Keratinocyte (primary cell): ENCODE measurements at regions not wholly inside any gene's neighbourhood (a gene's known extent, or its start where the extent isn't known, plus 50 kb on each side); places are given as distances from the start of the nearest gene placed in this dataset.

Experiments
- EZH2 ChIP-seq: IDR thresholded peaks from one replicate; pipeline ENCODE4 v1.6.1; 2012; ENCODE audit warnings: inconsistent platforms, mild to moderate bottlenecking, low read length, moderate library complexity
- TF ChIP-seq, protein P1 (sequence below), 3 experiments: IDR thresholded peaks in 1 of 3; conservative IDR thresholded peaks in 1 of 3; optimal IDR thresholded peaks in 1 of 3; 2 replicates in 2 of 3; 3 replicates in 1 of 3; pipeline versions ENCODE3 to v1.5.1; 2011; ENCODE audit warnings: low read length in 3 of 3, mild to moderate bottlenecking in 3 of 3, moderate library complexity in 2 of 3, control low read depth in 1 of 3, inconsistent platforms in 1 of 3; ENCODE audit not compliant: insufficient read depth in 2 of 3; ENCODE audit errors: extremely low read depth in 1 of 3

DNA sequence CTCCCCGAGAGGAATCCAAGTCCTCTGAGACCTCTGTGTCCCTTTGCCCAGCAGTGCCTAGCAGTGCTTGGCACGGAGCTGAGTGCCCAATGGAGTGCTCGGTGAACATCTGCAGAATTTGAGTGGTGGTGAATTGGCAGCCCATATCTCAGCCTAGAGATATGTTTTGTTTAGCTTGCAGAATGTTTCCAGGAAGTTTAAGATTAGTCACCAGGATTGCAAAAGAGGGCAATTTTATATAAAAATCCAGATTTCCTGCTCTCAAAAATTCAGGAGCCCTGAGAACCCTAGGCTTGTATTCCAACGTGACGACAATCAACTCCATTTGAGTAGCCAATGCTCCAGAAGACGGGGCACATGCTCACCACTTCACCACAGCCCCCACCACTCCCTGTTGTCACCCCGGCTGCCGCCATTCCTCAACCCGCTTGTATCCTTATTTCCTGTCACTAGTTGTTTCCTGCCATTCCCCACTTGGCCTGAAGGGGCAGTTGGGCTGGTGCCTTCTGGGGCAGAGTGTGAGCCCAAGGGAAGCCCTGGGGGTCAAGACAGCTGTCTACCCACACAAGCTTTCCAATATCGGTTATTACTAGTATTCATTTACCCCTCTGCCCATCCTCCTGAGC, 116.9 kb downstream of the EFNB1 start:
- TF ChIP-seq, protein P1, sequence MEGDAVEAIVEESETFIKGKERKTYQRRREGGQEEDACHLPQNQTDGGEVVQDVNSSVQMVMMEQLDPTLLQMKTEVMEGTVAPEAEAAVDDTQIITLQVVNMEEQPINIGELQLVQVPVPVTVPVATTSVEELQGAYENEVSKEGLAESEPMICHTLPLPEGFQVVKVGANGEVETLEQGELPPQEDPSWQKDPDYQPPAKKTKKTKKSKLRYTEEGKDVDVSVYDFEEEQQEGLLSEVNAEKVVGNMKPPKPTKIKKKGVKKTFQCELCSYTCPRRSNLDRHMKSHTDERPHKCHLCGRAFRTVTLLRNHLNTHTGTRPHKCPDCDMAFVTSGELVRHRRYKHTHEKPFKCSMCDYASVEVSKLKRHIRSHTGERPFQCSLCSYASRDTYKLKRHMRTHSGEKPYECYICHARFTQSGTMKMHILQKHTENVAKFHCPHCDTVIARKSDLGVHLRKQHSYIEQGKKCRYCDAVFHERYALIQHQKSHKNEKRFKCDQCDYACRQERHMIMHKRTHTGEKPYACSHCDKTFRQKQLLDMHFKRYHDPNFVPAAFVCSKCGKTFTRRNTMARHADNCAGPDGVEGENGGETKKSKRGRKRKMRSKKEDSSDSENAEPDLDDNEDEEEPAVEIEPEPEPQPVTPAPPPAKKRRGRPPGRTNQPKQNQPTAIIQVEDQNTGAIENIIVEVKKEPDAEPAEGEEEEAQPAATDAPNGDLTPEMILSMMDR (optimal IDR thresholded peaks at IDR 0.05 in 1 of 3, IDR thresholded peaks at IDR 0.05 in 1 of 3, conservative IDR thresholded peaks at IDR 0.05 in 1 of 3; ENCODE audit: extremely low read depth in 1 of 3, insufficient read depth in 2 of 3, low read length in 3 of 3): peak; percentile 30 to 45 (median 35)
- no peak for TF ChIP-seq EZH2
